ENCODE measurements at regions not wholly inside any gene's neighbourhood (a gene's known extent, or its start where the extent isn't known, plus 50 kb on each side); places are given as distances from the start of the nearest gene placed in this dataset.

DNA sequence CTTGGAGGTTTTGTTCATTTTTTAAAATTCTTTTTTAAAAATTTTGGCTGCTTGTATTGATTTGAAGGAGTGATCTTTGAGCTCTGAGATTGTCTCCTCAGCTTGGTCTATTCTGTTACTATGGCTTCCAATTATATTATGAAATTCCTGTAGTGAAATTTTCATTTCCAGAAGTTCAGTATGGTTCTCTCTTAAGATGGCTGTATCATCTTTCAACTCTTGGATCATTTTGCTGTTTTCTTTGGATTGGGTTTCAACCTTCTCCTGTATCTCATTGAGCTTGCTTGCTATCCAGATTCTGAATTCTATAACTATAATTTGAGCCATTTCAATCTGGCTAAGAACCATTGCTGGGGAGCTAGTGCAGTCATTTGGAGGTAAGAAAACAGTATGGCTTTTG, 270.8 kb upstream of the NT5C1B start:
- no peak for DNase-seq

DNA sequence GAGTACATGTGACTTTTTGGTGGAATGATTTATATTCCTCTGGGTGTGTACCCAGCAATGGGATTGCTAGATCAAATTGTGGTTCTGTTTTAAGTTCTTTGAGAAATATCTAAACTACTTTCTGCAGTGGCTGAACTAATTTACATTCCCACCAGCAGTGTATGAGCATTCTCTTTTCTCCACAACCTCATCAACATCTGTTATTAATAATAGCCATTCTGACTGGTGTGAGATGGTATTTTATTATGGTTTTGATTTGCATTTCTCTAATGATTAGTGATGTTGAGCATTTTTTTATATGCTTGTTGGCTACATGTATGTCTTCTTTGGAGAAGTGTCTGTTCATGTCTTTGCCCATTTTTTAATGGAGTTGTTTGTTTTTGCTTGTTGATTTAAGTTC, 267.4 kb upstream of the NT5C1B start:
- no peak for DNase-seq

DNA sequence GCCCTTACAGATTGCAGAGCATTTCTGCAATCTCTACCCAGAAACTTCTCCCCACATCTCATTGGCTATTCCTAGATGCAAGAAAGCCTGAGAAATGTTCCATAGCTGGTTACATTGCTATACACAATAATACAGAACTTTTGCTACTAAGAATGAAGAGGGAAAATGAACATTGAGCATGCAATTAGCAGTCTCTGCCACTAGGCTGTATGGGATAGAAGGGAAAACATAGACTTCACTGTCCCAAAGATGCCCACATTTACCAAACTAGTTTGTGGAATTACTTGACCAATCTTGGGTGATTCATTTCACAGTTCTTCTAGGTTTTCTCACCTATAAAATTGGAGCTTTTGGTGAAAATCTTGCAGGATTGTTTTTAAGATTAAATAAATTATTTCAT, 265.7 kb upstream of the NT5C1B start:
- DNase-seq: no peak

DNA sequence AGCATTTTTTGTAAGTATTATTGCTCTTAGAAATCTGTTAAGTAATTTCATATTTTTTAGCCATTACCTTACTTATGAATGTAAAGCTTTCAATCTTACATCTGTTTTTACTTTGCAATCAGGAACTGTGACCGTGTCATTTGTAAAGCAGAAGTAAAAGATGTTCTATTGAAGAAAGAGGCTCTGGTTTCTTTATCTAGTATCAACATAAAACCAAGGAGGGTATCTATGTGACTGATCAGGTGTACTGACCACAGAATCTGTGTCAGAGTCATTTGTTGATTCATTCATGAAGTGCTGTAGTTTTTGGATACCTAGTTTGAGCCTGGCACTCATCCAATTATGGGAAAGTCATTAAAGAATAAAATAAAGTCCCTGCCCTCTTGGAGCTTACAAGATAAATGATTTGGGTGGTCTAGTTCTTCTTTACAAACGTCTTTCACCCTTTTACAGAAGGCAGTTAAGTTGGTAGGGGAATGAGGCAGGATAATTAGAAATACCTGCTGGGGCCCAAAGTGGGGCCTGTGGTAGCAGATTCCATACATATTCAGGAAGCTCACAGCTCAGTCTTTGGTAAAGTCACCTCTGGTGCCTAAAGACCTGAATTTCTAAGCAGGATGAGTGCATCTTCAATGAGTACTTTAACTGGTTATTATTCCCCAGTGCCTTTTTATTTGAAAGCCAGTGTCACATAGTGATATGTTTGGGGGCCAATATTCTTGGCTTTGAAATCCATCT, 260.6 kb upstream of the NT5C1B start:
- DNase-seq: no peak

- no peak for DNase-seq
Observed at GRCh38 chr2:18848646-18849045, 259.3 kb upstream of the NT5C1B start.

- DNase-seq: no peak
Observed at GRCh38 chr2:18845854-18846445, 256.6 kb upstream of the NT5C1B start.

DNA sequence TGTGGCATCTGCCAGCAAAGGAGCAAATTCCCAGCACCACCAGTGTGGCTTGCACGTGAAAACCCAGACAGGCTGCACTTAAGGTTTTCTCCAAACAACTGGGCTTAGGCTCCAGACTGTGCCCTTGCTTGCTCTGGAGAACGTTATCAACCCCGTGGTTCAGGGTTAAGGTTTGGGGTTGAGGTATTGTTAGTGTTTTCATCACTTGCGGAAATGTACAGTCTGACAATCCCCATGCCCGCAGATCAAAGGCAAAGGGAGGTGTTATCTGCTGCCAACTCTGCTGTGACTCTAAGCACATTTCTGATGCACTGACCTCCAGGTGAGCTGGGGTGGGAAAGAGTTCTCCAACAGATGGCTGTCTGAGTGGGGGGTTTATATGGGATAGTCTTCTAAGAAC, 253.5 kb upstream of the NT5C1B start:
- no peak for DNase-seq

DNA sequence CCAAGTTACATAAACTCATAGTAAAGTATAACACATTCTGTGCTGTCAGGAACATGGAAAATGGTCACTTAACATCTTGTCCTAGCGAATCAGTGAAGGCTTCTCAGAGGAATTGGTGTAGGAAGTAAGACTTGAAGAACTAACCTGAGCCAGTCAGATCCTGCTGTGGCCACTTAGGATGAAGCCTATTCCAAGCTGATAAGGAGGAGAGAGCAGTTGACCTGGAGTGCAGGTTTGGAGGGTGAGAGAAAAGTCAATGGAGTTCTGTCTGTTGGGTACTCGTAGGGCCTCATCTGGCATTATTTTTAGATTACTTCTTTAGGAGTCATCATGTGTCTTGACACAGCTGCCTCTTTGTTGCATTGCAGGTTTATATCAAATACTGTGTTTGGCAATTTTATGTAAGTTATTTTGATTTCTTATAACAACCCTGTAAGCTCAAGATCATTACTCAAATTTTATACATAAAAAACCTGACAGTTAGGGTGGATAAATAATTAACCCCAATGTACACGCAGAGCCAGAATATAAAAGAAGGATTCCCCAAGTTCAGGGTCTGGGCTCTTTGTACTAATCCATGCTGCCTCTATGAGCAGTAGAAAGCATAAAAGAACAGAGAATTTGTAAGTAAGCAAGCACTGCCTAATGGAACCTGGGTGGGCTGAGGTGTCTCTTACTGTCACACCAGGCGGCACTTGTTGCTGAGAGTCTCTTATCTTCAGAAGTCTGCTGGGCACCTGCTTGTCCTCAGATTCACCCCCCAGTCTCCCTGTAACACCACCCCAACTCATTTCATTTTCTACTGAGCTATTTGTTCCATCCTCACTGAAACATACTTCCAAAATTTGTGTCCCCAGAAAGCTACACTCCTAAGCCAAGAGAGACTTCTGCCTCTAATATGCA, 252.1 kb upstream of the NT5C1B start:
- DNase-seq: no peak

DNA sequence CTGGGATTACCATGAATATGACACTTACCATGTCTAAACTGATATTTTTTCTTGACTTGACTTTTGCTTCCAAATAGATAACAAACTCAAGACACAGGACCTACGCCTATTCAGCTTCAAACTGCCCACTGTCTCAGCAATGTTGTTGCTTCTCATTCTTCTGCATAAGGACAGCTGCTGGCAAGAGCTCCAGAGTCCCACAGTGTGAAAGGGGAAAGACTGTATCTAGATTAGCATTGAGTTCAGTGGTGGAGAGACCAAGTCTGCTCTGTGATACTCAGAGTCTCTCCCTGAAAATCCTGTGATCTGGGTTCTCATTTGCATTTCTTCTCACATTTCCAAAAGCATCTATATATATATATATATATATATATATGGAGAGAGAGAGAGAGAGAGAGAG, 247.9 kb upstream of the NT5C1B start:
- no peak for DNase-seq

- DNase-seq: no peak
Observed at GRCh38 chr2:18836436-18836835, 247.1 kb upstream of the NT5C1B start.

GRCh38 chr2:18835787-18836186, 246.4 kb upstream of the NT5C1B start:
- DNase-seq: no peak

GRCh38 chr2:18834341-18834740, 245.0 kb upstream of the NT5C1B start:
- DNase-seq: no peak

GRCh38 chr2:18833941-18834340, 244.6 kb upstream of the NT5C1B start:
- no peak for DNase-seq

GRCh38 chr2:18831916-18832510, 242.6 kb upstream of the NT5C1B start:
- no peak for DNase-seq

- DNase-seq: no peak
Observed at GRCh38 chr2:18830962-18831361, 241.6 kb upstream of the NT5C1B start.

- no peak for DNase-seq
Observed at GRCh38 chr2:18829976-18830375, 240.6 kb upstream of the NT5C1B start.

DNA sequence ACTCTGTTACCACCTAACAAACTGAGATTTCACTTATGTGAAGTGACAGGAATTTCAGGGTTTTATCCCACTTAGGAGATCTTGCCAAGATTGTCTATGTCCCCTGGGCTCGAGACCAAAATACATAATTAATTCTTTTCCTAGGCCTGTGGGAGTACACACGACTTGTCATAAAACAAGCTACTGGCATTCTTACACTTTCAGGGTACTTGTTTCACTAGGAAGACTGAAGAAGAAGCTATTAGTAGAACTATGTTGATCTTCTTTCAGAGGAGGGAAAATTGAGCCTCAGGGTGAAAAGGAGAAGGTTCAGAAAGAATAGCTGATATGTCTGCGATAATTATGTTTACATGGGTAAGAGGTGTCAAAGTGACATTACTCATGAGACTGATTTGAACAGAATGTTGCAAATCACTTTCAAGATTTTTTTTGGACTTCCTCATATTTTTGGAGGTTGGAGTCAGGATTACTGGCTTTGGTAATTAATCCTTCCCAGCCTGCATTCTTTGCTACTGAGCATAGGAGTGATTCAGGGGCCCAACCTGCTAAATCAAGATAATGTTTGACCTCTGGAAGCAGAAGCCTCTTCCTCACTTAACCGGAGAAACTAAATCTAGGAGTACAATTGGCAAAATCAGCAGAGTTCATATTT, 240.0 kb upstream of the NT5C1B start:
- DNase-seq: no peak

DNA sequence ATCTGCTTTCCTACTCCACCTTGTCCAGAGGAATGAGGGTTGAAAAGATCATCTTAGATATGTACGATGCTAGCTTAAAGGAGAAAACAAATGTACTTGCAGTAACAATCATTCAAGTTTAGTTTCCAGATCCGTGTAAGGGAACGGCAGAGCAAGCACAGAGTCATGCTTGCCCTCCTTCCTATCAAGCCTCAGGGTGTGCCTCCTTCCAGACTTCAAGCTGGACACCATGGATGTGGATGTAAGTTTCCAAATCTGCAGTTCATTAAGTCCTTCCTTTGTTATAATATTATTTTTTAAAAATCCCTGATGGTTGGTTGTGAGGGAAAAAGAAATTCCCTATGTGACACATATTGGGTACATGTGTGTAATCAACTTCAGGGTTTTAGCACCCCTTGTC, 238.9 kb upstream of the NT5C1B start:
- DNase-seq: no peak

DNA sequence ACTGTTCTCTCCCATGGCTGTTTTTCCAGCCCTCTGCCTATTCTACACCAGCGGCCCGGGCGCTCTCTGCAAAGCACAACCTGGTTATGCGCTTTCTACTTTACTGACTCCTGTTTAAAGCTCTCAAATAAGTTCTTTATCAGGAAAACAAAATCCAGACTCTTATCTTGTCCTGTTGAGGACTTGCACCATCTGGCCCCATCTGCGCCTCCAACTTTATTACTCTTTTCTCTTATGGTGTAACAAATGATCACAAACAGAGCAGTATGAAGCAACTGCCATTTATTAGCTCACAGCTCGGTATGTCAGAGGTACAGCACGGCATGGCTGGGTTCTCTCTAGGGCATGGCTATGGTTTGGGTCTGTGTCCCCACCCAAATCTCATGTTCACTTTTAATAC, 236.5 kb upstream of the NT5C1B start:
- no peak for DNase-seq

- no peak for DNase-seq
Observed at GRCh38 chr2:18824915-18825314, 235.5 kb upstream of the NT5C1B start.

- DNase-seq: no peak
Observed at GRCh38 chr2:18824325-18824790, 235.0 kb upstream of the NT5C1B start.

DNA sequence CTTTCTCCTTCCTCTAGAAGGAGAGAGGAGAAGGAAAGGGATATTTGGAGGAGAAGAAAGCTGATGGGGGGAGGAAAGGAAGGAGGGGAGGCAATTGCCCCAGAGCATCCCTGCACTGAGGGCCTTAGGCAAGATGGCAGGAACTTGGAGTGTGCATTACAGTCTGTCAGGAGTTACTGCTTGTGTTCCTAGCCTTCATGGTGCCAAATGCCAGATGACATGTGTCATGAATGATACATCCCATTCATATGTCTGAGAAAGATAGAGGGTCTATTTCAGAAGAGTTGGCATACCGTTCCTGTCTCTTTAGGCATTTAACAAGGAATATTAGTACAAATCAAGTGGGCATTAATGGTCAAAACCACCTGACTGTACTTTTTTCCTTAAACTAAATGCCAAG, 232.1 kb upstream of the NT5C1B start:
- DNase-seq: no peak

DNA sequence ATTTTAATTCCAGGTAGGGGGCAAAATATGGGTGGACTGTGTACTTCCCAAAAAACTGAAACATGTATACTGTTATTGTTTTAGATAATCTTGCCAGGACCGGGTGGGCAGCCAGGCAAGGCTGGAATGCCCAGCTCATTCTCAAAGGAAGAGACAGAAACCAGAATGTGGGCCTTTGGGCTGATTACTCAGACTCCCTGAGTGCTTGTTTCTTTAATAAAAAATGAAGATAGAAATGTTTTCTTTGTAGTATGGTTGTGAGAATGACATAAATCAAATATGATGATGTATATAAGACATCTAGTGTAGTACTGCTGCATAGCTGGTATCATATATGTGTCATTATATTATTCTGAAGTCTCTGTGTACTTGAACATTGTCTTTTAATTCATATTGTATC, 231.6 kb upstream of the NT5C1B start:
- DNase-seq: no peak
